ENCODE measurements at regions not wholly inside any gene's neighbourhood (a gene's known extent, or its start where the extent isn't known, plus 50 kb on each side); places are given as distances from the start of the nearest gene placed in this dataset.

- Histone ChIP-seq H3K18ac (ENCODE audit: insufficient read length, low read depth, low read length) (no peak overlapping the region), H3K56ac (ENCODE audit: insufficient read length, low read depth, low read length) (no peak overlapping the region), H2BK5ac (ENCODE audit: insufficient read length, low read length) (no peak overlapping the region), H3K79me2 (ENCODE audit: insufficient read depth, low read length) (no peaks in the 10 kb centered on the region), H2BK12ac (ENCODE audit: insufficient read length, low read depth, low read length) (no peak overlapping the region), H3K4me1 (ENCODE audit: insufficient read depth, low read length) (no peaks in the 10 kb centered on the region), H2AFZ (ENCODE audit: low read length) (no peak overlapping the region), H4K8ac (replicated peaks; ENCODE audit: insufficient read length, low read depth, low read length) (no peak overlapping the region), H3K27me3 (ENCODE audit: insufficient read depth, low read length) (no peaks in the 10 kb centered on the region), H4K91ac (ENCODE audit: insufficient read length, low read depth, low read length) (no peak overlapping the region), H3K9me3 (ENCODE audit: control insufficient read depth, low read depth, low read length) (no peaks in the 10 kb centered on the region), H3K27ac (ENCODE audit: insufficient read length, low read depth, low read length) (no peak overlapping the region), H2AK5ac (ENCODE audit: insufficient read length, low read length) (no peak overlapping the region), H3T11ph (ENCODE audit: low read length) (no peak overlapping the region), H2BK15ac (ENCODE audit: low read depth, low read length) (no peak overlapping the region), H2BK20ac (ENCODE audit: low read depth, low read length, poor library complexity, severe bottlenecking) (no peak overlapping the region), H3K4me2 (ENCODE audit: insufficient read depth, insufficient read length, low read length) (no peak overlapping the region), H2BK120ac (ENCODE audit: low read depth, low read length, poor library complexity, severe bottlenecking) (no peak overlapping the region), H4K20me1 (ENCODE audit: control insufficient read depth, insufficient read depth, insufficient read length) (no peaks in the 10 kb centered on the region), H3K9ac (ENCODE audit: extremely low read depth, insufficient read length, low read length) (no peak overlapping the region), H4K5ac (ENCODE audit: insufficient read length, low read depth, low read length) (no peak overlapping the region), H3K79me1 (ENCODE audit: insufficient read depth, low read depth, low read length, poor library complexity, severe bottlenecking) (no peaks in the 10 kb centered on the region), H3K14ac (ENCODE audit: insufficient read depth, low read length) (no peak overlapping the region), H3K4ac (ENCODE audit: low read depth, low read length) (no peak overlapping the region), H3K23ac (ENCODE audit: insufficient read length, low read depth, low read length) (no peak overlapping the region), H3K23me2 (ENCODE audit: insufficient read length, low read depth, low read length, poor library complexity, severe bottlenecking) (no peaks in the 10 kb centered on the region)
- Mint-ChIP-seq H3K4me1 (peaks cover 0 to 8% of the 10 kb centered on the region in 2 experiments; a peak in 1 of 4 replicates), H3K36me3 (ENCODE audit: insufficient read depth in 1 of 3, low read depth in 3 of 3) (no peaks in the 10 kb centered on the region), H3K27ac (no peak overlapping the region), H3K4me3 (no peak overlapping the region), H3K27me3 (ENCODE audit: low read depth) (no peaks in the 10 kb centered on the region; the same call in 1 of the 2 replicates), H3K9me3 (no peaks in the 10 kb centered on the region)
- no CpG with 5 or more reads among the region's 7 CpGs for WGBS (ENCODE audit: extremely low coverage, insufficient read length, low lambda C conversion rate)
- no peak for TF ChIP-seq CTCF (conservative IDR thresholded peaks at IDR 0.05)
- no peak for DNase-seq
Observed at GRCh38 chr20:22821081-22821727, 213.9 kb upstream of the SSTR4 start.
